Tibial artery (tissue), 4 donors: ENCODE measurements at regions not wholly inside any gene's neighbourhood (a gene's known extent, or its start where the extent isn't known, plus 50 kb on each side); places are given as distances from the start of the nearest gene placed in this dataset.

ENCODE experiments used
- DNase-seq, 2 donors: peaks; one replicate each; pipeline ENCODE4 v3.0.0-alpha.2; 2019
- H3K27ac ChIP-seq, 2 donors: fragments of 200-600 bp; sonication (generic) in 1 of 2; 1 replicate in 1 of 2; 2 replicates in 1 of 2; pipeline ENCODE4 v1.5.1; 2018 to 2019; ENCODE audit warnings: mild to moderate bottlenecking in 1 of 2
- H3K27me3 ChIP-seq, 2 donors: fragments of 200-600 bp; sonication (generic) in 1 of 2; one replicate each; pipeline versions ENCODE4 v1.5.1 to v1.6.0; 2016 to 2019
- H3K36me3 ChIP-seq, 3 donors: fragments of 200-600 bp; sonication (generic) in 2 of 3; one replicate each; pipeline ENCODE4 v1.5.1; 2016 to 2019; ENCODE audit warnings: mild to moderate bottlenecking in 2 of 3
- H3K4me1 ChIP-seq, 4 donors: fragments of 200-600 bp; sonication (generic) in 2 of 4; 1 replicate in 3 of 4; 2 replicates in 1 of 4; pipeline ENCODE4 v1.5.1; 2016 to 2019
- H3K4me3 ChIP-seq, 2 donors: fragments of 200-600 bp; sonication (generic) in 1 of 2; 1 replicate in 1 of 2; 2 replicates in 1 of 2; pipeline ENCODE4 v1.5.1; 2018 to 2019; ENCODE audit warnings: mild to moderate bottlenecking in 2 of 2
- H3K9me3 ChIP-seq, 3 donors: fragments of 200-600 bp; sonication (generic) in 1 of 3; one replicate each; pipeline ENCODE4 v1.5.1; 2016 to 2019
- intact Hi-C: fragments of 100-400 bp; cut with DNase I; formaldehyde crosslinking; loops from one replicate; pipeline ENCODE4 v1.15.0; 2023; ENCODE audit warnings: low total_unique reads
- TF ChIP-seq, protein P1 (sequence below), 2 experiments: fragments of 200-600 bp in 1 of 2; fragments of 450-650 bp in 1 of 2; IDR thresholded peaks; one replicate each; pipeline ENCODE4 v1.5.1; 2017 to 2019; ENCODE audit warnings: antibody characterized with exemption in 2 of 2, mild to moderate bottlenecking in 1 of 2, moderate library complexity in 1 of 2

DNA sequence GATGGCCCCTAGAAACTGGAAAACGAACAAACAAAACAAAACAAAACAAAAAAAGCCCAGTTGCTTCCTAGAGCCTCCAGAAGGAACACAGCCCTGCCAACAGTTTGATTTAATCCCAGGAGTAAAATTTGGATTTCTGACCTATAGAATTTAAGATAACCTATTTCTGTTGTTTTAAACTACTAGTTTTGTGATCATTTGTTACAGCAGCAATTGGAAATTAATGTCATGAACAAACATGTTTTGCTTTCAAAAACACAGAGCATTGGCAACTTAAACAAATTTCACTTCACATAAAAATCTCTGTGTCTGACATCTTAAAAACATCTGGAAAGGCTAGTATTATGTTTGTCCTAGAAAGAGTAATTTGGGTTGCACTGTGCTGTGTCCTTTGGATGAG lies 437.3 kb downstream of the METTL15 start:
- Histone ChIP-seq H3K9me3 (no peaks in the 10 kb centered on the region), H3K27ac (no peak overlapping the region), H3K4me1 (no peaks in the 10 kb centered on the region), H3K27me3 (no peaks in the 10 kb centered on the region), H3K4me3 (no peak overlapping the region), H3K36me3 (no peaks in the 10 kb centered on the region)
- DNase-seq, result no peak
- TF ChIP-seq, protein P1, sequence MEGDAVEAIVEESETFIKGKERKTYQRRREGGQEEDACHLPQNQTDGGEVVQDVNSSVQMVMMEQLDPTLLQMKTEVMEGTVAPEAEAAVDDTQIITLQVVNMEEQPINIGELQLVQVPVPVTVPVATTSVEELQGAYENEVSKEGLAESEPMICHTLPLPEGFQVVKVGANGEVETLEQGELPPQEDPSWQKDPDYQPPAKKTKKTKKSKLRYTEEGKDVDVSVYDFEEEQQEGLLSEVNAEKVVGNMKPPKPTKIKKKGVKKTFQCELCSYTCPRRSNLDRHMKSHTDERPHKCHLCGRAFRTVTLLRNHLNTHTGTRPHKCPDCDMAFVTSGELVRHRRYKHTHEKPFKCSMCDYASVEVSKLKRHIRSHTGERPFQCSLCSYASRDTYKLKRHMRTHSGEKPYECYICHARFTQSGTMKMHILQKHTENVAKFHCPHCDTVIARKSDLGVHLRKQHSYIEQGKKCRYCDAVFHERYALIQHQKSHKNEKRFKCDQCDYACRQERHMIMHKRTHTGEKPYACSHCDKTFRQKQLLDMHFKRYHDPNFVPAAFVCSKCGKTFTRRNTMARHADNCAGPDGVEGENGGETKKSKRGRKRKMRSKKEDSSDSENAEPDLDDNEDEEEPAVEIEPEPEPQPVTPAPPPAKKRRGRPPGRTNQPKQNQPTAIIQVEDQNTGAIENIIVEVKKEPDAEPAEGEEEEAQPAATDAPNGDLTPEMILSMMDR (IDR thresholded peaks at IDR 0.05), result no peak
- intact Hi-C loops, result no loop called here

DNA sequence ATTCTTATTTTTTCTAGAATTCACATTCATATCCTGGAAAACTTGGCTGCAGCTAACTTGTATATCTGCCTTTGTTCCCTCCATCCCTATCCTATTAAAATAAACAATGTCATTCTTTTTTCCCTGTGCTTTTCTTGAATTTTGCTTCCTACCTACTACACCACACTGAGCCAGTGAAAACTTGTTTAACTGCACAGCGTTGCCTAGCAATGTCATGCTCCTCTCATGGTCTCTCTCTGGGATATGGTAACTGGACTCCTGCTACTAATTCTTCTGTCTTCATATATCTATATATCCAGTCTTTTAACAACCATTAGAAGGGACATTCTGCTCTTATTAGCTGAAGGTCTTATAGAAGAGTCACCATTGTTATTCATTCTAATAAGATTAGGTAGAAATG lies 434.4 kb downstream of the METTL15 start:
- H3K36me3 ChIP-seq, result no peaks in the 10 kb centered on the region
- intact Hi-C loops, result no loop called here
- H3K27me3 ChIP-seq, result no peaks in the 10 kb centered on the region
- no peaks in the 10 kb centered on the region for H3K9me3 ChIP-seq
- H3K27ac ChIP-seq, result no peak overlapping the region
- no peaks in the 10 kb centered on the region for H3K4me1 ChIP-seq
- TF ChIP-seq, protein P1 (IDR thresholded peaks at IDR 0.05), result no peak
- no peak for DNase-seq
- no peak overlapping the region for H3K4me3 ChIP-seq

DNA sequence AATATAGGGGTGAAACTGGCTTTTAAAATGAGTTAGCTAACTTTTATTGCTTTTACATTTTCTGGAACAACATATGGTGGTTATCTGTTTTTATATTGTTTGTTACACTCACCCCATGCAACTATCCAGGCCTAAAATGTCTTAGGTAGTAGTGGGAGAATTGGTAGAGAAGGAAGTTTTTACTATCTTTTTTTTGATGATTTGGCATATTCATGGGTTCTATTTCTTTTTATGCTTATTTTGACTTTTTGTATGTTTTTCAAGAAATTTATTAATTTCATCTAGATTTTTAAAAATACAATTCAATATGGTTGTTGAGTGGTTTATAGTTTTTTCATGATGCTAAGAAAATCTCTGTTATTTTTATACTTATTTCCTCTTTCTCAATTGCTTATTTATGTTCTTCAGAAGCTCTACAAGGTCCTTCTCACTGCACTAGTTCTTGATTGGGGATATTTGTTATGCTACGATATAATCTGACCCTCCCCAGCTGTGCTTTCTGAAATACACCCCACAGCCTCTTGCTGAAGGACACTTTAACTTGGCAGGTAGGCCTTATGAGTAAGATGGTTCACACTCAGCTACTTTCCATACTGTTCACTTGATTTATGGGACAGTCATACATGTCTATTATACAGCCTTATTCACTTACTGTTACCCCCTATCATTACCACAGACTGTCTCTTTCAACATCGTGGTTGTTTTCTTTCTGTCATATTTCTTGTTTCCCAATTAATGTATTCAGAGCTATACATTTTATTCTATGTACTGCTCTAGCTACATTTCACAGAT lies 431.2 kb downstream of the METTL15 start:
- no peaks in the 10 kb centered on the region for H3K4me1 ChIP-seq
- H3K36me3 ChIP-seq, result no peaks in the 10 kb centered on the region
- no peaks in the 10 kb centered on the region for H3K27me3 ChIP-seq
- no peaks in the 10 kb centered on the region for H3K9me3 ChIP-seq
- DNase-seq, result no peak
- no peak overlapping the region for H3K4me3 ChIP-seq
- TF ChIP-seq, protein P1 (IDR thresholded peaks at IDR 0.05), result no peak
- intact Hi-C loops, result no loop called here
- no peak overlapping the region for H3K27ac ChIP-seq

DNA sequence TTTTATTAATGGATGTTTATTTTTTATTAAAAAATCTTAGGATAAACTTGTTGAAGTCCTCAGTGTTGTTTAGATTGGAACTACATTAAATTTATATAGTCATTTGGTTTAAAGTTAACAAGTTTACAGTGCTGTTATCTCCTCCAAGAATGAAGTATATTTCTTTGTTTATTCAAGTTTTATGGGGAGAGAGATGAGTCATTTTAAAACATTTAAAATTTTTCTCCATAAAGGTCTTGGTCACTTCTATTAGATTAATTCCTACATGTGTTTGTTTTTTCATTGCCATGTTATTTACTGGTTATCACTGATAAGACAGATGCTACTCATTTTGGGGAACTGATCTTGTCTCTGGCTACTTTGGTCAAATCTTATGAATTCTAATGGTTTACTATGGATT lies 429.6 kb downstream of the METTL15 start:
- Histone ChIP-seq H3K36me3 (no peaks in the 10 kb centered on the region), H3K9me3 (no peaks in the 10 kb centered on the region)
- no peak for DNase-seq

DNA sequence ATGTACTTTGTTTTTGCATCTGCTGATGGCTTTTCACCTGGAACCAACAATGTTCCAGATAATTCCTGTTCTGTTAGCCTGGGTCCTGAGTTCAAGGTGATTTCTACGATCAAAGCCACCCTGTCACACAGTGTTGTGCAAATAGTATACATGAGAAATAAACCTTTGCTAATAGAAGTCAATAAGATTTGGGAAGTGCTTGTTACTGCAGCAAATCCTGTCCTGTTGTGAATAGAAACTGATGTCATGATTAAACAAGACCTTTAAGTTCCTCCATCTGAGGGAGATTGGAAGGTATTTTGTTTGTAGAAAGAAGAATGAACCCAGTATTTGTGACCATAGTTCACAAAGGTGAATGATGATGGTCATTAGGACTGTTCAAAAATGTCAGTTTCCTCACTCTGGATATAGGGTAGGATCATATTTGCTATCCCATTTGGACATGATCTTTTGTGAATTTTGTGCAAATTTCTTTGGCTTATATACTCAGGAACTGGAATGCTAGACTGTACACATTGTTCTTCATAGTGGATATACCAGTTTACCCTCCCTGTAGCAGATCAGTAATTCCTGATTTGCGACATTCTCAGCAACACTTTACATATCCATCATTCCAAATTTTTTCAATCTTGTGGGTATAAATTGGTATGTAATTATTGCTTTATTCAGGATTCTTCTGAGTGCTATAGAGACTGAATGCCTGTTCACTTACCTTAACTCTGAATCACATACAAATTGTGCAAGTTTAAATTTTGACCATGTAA lies 428.5 kb downstream of the METTL15 start:
- TF ChIP-seq, protein P1 (IDR thresholded peaks at IDR 0.05), result no peak
- Histone ChIP-seq H3K36me3 (no peaks in the 10 kb centered on the region), H3K4me3 (no peak overlapping the region), H3K27ac (no peak overlapping the region), H3K4me1 (no peaks in the 10 kb centered on the region), H3K9me3 (no peaks in the 10 kb centered on the region), H3K27me3 (no peaks in the 10 kb centered on the region)
- intact Hi-C loops, result no loop called here
- no peak for DNase-seq

More for the DNA sequence above, 429.6 kb downstream of the METTL15 start:
- TF ChIP-seq, protein P1 (IDR thresholded peaks at IDR 0.05), result no peak
- H3K4me1 ChIP-seq, result no peaks in the 10 kb centered on the region
- H3K27ac ChIP-seq, result no peak overlapping the region
- intact Hi-C loops, result no loop called here
- H3K27me3 ChIP-seq, result no peaks in the 10 kb centered on the region
- no peak overlapping the region for H3K4me3 ChIP-seq
